GM21529 (cell line): ENCODE measurements at regions not wholly inside any gene's neighbourhood (a gene's known extent, or its start where the extent isn't known, plus 50 kb on each side); places are given as distances from the start of the nearest gene placed in this dataset.

Experiments used
- ATAC-seq: cut with Tn5 transposase; IDR thresholded peaks from one replicate; pipeline ENCODE4 v1.9.1; 2021; ENCODE audit not compliant: unreplicated experiment

GRCh38 chr5:173383711-173384110 lies 55.5 kb upstream of the STC2 start:
- no peak for ATAC-seq

DNA sequence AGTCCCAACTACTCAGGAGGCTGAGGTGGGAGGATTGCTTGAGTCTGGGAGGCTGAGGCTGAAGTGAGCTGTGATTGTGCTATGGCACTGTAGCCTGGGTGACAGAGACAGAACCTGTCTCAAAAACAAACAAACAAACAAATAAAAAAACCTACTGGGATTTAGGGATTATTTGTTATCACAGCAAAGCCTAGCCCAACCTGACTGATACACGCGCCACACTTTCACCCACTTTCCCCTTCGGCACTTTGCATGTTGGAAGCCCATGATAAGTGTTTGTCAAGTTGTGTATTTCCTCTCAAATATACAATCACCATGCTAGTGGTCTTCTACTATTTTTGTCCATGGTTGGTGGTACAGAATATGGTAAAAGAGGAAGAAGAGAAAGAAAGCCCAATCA lies 50.5 kb upstream of the STC2 start:
- ATAC-seq: no peak
